OCI-LY3 (cell line): ENCODE measurements at regions not wholly inside any gene's neighbourhood (a gene's known extent, or its start where the extent isn't known, plus 50 kb on each side); places are given as distances from the start of the nearest gene placed in this dataset.

Experiments used
- EZH2phosphoT487 ChIP-seq: fragments of 200-600 bp; shearing (Covaris generic); IDR thresholded peaks from 2 replicates; pipeline ENCODE4 v1.6.1; 2018; ENCODE audit warnings: antibody characterized with exemption, mixed run types, low read depth
- TF ChIP-seq, protein P1 (sequence below): fragments of 200-600, 300-600 bp; sonication (generic); IDR thresholded peaks from 2 replicates; pipeline ENCODE4 v1.5.1; 2014; ENCODE audit warnings: antibody characterized with exemption, low read length, low read depth

DNA sequence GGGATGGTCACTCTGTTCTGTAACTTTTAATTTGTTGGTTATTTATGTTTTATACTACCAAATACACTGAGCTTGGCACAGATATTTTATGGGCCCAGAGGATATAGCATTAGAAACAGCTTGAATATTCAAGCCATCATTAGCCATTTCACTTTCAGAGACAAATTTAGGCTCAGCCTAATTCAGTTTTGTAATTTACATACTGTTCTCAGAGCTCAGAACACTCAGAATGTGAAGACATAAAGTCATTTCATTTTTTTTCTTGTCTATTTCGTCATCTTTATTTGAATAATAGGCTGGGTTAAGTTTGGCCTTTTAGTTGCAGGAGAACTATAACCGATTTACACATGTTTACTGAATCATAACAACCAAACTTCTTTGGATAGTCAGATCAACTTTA is 361.7 kb downstream of the SNAPC1 start:
- TF ChIP-seq, protein P1, sequence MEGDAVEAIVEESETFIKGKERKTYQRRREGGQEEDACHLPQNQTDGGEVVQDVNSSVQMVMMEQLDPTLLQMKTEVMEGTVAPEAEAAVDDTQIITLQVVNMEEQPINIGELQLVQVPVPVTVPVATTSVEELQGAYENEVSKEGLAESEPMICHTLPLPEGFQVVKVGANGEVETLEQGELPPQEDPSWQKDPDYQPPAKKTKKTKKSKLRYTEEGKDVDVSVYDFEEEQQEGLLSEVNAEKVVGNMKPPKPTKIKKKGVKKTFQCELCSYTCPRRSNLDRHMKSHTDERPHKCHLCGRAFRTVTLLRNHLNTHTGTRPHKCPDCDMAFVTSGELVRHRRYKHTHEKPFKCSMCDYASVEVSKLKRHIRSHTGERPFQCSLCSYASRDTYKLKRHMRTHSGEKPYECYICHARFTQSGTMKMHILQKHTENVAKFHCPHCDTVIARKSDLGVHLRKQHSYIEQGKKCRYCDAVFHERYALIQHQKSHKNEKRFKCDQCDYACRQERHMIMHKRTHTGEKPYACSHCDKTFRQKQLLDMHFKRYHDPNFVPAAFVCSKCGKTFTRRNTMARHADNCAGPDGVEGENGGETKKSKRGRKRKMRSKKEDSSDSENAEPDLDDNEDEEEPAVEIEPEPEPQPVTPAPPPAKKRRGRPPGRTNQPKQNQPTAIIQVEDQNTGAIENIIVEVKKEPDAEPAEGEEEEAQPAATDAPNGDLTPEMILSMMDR = no peak
- TF ChIP-seq EZH2phosphoT487 = no peak
